ENCODE measurements at regions not wholly inside any gene's neighbourhood (a gene's known extent, or its start where the extent isn't known, plus 50 kb on each side); places are given as distances from the start of the nearest gene placed in this dataset.

GRCh38 chr11:70952191-70952590, 300.2 kb downstream of the SHANK2 start:
- H3K27ac ChIP-seq, result no peak overlapping the region
- H3K27me3 ChIP-seq (ENCODE audit: insufficient read depth, low read depth), result no peaks in the 10 kb centered on the region
- no peaks in the 10 kb centered on the region for H4K20me1 ChIP-seq (ENCODE audit: insufficient read depth)
- no peaks in the 10 kb centered on the region for H3F3A ChIP-seq (ENCODE audit: insufficient read depth, low read depth)
- intact Hi-C loops (cut with micrococcal nuclease; ENCODE audit: unreplicated experiment), result no loop called here
- TF ChIP-seq EZH2 (IDR thresholded peaks at IDR 0.05; ENCODE audit: low read depth) (no peak), CTCF (conservative IDR thresholded peaks at IDR 0.05) (no peak)
- no peak overlapping the region for H3K4me3 ChIP-seq
- DNase-seq, result no peak
- H3K79me2 ChIP-seq (ENCODE audit: low read depth), result no peaks in the 10 kb centered on the region
- H3K9me3 ChIP-seq (ENCODE audit: insufficient read depth, low read depth), result no peaks in the 10 kb centered on the region
- no peak overlapping the region for H3K4me2 ChIP-seq
- ChIA-PET CTCF (no interaction called here), POLR2A (ENCODE audit: unreplicated experiment) (no interaction called here)
- H3K36me3 ChIP-seq (ENCODE audit: low read depth), result no peaks in the 10 kb centered on the region
- H3K4me1 ChIP-seq (replicated peaks; ENCODE audit: insufficient read depth), result no peaks in the 10 kb centered on the region
- BruUV-seq (replicated peaks), result no TSS peak
- H2AFZ ChIP-seq, result no peak overlapping the region
- H3K9me2 ChIP-seq (ENCODE audit: insufficient read depth), result no peaks in the 10 kb centered on the region

- no peak overlapping the region for H3K27ac ChIP-seq
- H3K79me2 ChIP-seq (ENCODE audit: low read depth), result no peaks in the 10 kb centered on the region
- no peak overlapping the region for H3K4me2 ChIP-seq
- no peaks in the 10 kb centered on the region for H3K4me1 ChIP-seq (replicated peaks; ENCODE audit: insufficient read depth)
- no peak for TF ChIP-seq CTCF (conservative IDR thresholded peaks at IDR 0.05)
- TF ChIP-seq EZH2 (IDR thresholded peaks at IDR 0.05; ENCODE audit: low read depth), result no peak
- no peak for DNase-seq
- no peaks in the 10 kb centered on the region for H3K36me3 ChIP-seq (ENCODE audit: low read depth)
- no peaks in the 10 kb centered on the region for H3K9me3 ChIP-seq (ENCODE audit: insufficient read depth, low read depth)
- H2AFZ ChIP-seq, result no peak overlapping the region
- BruUV-seq (replicated peaks), result no TSS peak
- no peak overlapping the region for H3K4me3 ChIP-seq
- ChIA-PET POLR2A (ENCODE audit: unreplicated experiment) (no interaction called here), CTCF (no interaction called here)
- H3F3A ChIP-seq (ENCODE audit: insufficient read depth, low read depth), result no peaks in the 10 kb centered on the region
- H3K27me3 ChIP-seq (ENCODE audit: insufficient read depth, low read depth), result no peaks in the 10 kb centered on the region
- H4K20me1 ChIP-seq (ENCODE audit: insufficient read depth), result no peaks in the 10 kb centered on the region
- intact Hi-C loops (cut with micrococcal nuclease; ENCODE audit: unreplicated experiment), result no loop called here
- no peaks in the 10 kb centered on the region for H3K9me2 ChIP-seq (ENCODE audit: insufficient read depth)
These were observed 298.7 kb downstream of the SHANK2 start for GRCh38 chr11:70953720-70954119.

GRCh38 chr11:70954471-70954870, 297.9 kb downstream of the SHANK2 start:
- Histone ChIP-seq H3K9me3 (ENCODE audit: insufficient read depth, low read depth) (no peaks in the 10 kb centered on the region), H4K20me1 (ENCODE audit: insufficient read depth) (no peaks in the 10 kb centered on the region), H3K9me2 (ENCODE audit: insufficient read depth) (no peaks in the 10 kb centered on the region), H3K4me2 (no peak overlapping the region), H3K4me1 (replicated peaks; ENCODE audit: insufficient read depth) (no peaks in the 10 kb centered on the region), H3K27me3 (ENCODE audit: insufficient read depth, low read depth) (no peaks in the 10 kb centered on the region), H3K79me2 (ENCODE audit: low read depth) (no peaks in the 10 kb centered on the region), H3F3A (ENCODE audit: insufficient read depth, low read depth) (no peaks in the 10 kb centered on the region), H3K36me3 (ENCODE audit: low read depth) (no peaks in the 10 kb centered on the region), H2AFZ (no peak overlapping the region), H3K4me3 (no peak overlapping the region), H3K27ac (no peak overlapping the region)
- CTCF ChIA-PET, result no interaction called here
- DNase-seq, result no peak
- TF ChIP-seq EZH2 (IDR thresholded peaks at IDR 0.05; ENCODE audit: low read depth) (no peak), CTCF (conservative IDR thresholded peaks at IDR 0.05) (no peak)
- BruUV-seq (replicated peaks), result no TSS peak
- POLR2A ChIA-PET (ENCODE audit: unreplicated experiment), result no interaction called here
- intact Hi-C loops (cut with micrococcal nuclease; ENCODE audit: unreplicated experiment), result no loop called here

Small RNA genes lying in the stretch of these regions (microRNA-seq; reads per million reads assigned to microRNA genes)
- 16.8 reads per million, percentile 28 among the genes with 10 or more reads in this experiment for gene MIR3664 (ENCODE audit: borderline number of aligned reads, borderline replicate concordance)
